WTC11 (cell line): ENCODE measurements at regions not wholly inside any gene's neighbourhood (a gene's known extent, or its start where the extent isn't known, plus 50 kb on each side); places are given as distances from the start of the nearest gene placed in this dataset.

ENCODE experiments used
- ATAC-seq: fragments of 200-7000 bp; cut with Tn5 transposase; 2 replicates; pipeline ENCODE4 v1.10.0; 2021; ENCODE audit warnings: mild to moderate bottlenecking, moderate library complexity
- CTCF ChIA-PET: fragments of 300-600 bp; sonication (Branson Sonifier 250); formaldehyde crosslinking; loops from one replicate; lab custom pipeline; 2021; ENCODE audit warnings: antibody characterized with exemption; lab: Charles Lee
- POLR2A ChIA-PET: fragments of 350-600 bp; sonication (Branson Sonifier 250); formaldehyde crosslinking; loops from one replicate; lab custom pipeline; 2021; ENCODE audit warnings: antibody characterized with exemption; lab: Charles Lee
- DNase-seq: peaks from one replicate; pipeline ENCODE4 v3.0.0; 2021; ENCODE audit warnings: low spot score
- H3K27ac Mint-ChIP-seq: 2 replicates; pipeline ENCODE4 v1.8.0; 2021; ENCODE audit warnings: mixed read lengths
- H3K27me3 Mint-ChIP-seq: 2 replicates; pipeline ENCODE4 v1.8.0; 2021; ENCODE audit warnings: low read depth, mild to moderate bottlenecking, moderate library complexity, mixed read lengths
- H3K36me3 Mint-ChIP-seq: 2 replicates; pipeline ENCODE4 v1.8.0; 2021; ENCODE audit warnings: mixed read lengths
- H3K4me1 Mint-ChIP-seq: 2 replicates; pipeline ENCODE4 v1.8.0; 2022; ENCODE audit warnings: mixed read lengths
- H3K4me3 Mint-ChIP-seq: 2 replicates; pipeline ENCODE4 v1.8.0; 2021; ENCODE audit warnings: mild to moderate bottlenecking, moderate library complexity, mixed read lengths
- H3K9me3 Mint-ChIP-seq: 2 replicates; pipeline ENCODE4 v1.8.0; 2021; ENCODE audit warnings: mixed read lengths
- E2F4 ChIP-seq: sonication (generic); formaldehyde crosslinking; IDR thresholded peaks from 2 replicates; pipeline ENCODE4 v1.8.1; 2022; ENCODE audit warnings: low read depth, mild to moderate bottlenecking, moderate library complexity, missing genetic modification reagents, borderline replicate concordance
- ELF4 ChIP-seq: sonication (generic); formaldehyde crosslinking; IDR thresholded peaks from 2 replicates; pipeline ENCODE4 v1.8.1; 2022; ENCODE audit warnings: low read depth, mild to moderate bottlenecking, moderate library complexity, missing genetic modification reagents
- ESRRA ChIP-seq: sonication (generic); formaldehyde crosslinking; IDR thresholded peaks from 2 replicates; pipeline ENCODE4 v1.8.1; 2022; ENCODE audit warnings: mild to moderate bottlenecking, missing genetic modification reagents, borderline replicate concordance
- GRHL2 ChIP-seq: fragments of 250-450 bp; sonication (Bioruptor Pico); IDR thresholded peaks from 2 replicates; pipeline ENCODE4 v1.8.0; 2022; ENCODE audit warnings: mild to moderate bottlenecking, moderate library complexity; ENCODE audit not compliant: insufficient replicate concordance, severe bottlenecking
- GTF2I ChIP-seq: fragments of 250-450 bp; sonication (Bioruptor Pico); conservative IDR thresholded peaks from 2 replicates; pipeline ENCODE4 v1.4.0; 2021; ENCODE audit warnings: mild to moderate bottlenecking
- JAZF1 ChIP-seq: fragments of 250-450 bp; sonication (Bioruptor Pico); IDR thresholded peaks from 2 replicates; pipeline ENCODE4 v1.9.0; 2021; ENCODE audit warnings: moderate library complexity, mild to moderate bottlenecking, inconsistent platforms
- NFATC4 ChIP-seq: fragments of 250-450 bp; sonication (Bioruptor Pico); IDR thresholded peaks from 2 replicates; pipeline ENCODE4 v1.9.0; 2021; ENCODE audit warnings: mild to moderate bottlenecking
- NFYB ChIP-seq: sonication (generic); formaldehyde crosslinking; conservative IDR thresholded peaks from 2 replicates; pipeline ENCODE4 v1.8.0; 2022; ENCODE audit warnings: low read depth, missing genetic modification reagents
- OVOL2 ChIP-seq: fragments of 250-450 bp; sonication (Bioruptor Pico); IDR thresholded peaks from 2 replicates; pipeline ENCODE4 v1.9.0; 2021; ENCODE audit warnings: mild to moderate bottlenecking, borderline replicate concordance
- PRRX2 ChIP-seq: fragments of 250-450 bp; sonication (Bioruptor Pico); IDR thresholded peaks from 2 replicates; pipeline ENCODE4 v1.8.0; 2021; ENCODE audit warnings: mild to moderate bottlenecking
- SMAD3 ChIP-seq: sonication (generic); formaldehyde crosslinking; IDR thresholded peaks from 2 replicates; pipeline ENCODE4 v1.8.0; 2022; ENCODE audit warnings: missing genetic modification reagents, mild to moderate bottlenecking, borderline replicate concordance
- STAT6 ChIP-seq: sonication (generic); formaldehyde crosslinking; conservative IDR thresholded peaks from 2 replicates; pipeline ENCODE4 v1.8.1; 2023; ENCODE audit warnings: mild to moderate bottlenecking, low read depth, missing genetic modification reagents, moderate library complexity
- TP53 ChIP-seq: sonication (generic); formaldehyde crosslinking; IDR thresholded peaks from 2 replicates; pipeline ENCODE4 v1.8.1; 2023; ENCODE audit warnings: mild to moderate bottlenecking, missing genetic modification reagents
- USF1 ChIP-seq: sonication (generic); formaldehyde crosslinking; IDR thresholded peaks from 2 replicates; pipeline ENCODE4 v1.8.0; 2022; ENCODE audit warnings: mild to moderate bottlenecking, missing genetic modification reagents
- ZMAT4 ChIP-seq: fragments of 250-450 bp; sonication (Bioruptor Pico); IDR thresholded peaks from 2 replicates; pipeline ENCODE4 v1.9.0; 2021; ENCODE audit warnings: mild to moderate bottlenecking
- ZNF416 ChIP-seq: fragments of 250-450 bp; sonication (Bioruptor Pico); IDR thresholded peaks from 2 replicates; pipeline ENCODE4 v1.9.0; 2021; ENCODE audit warnings: mild to moderate bottlenecking, inconsistent platforms
- TF ChIP-seq, protein P1 (sequence below): sonication (generic); formaldehyde crosslinking; IDR thresholded peaks from 2 replicates; pipeline ENCODE4 v1.8.1; 2022; ENCODE audit warnings: low read depth, missing genetic modification reagents, borderline replicate concordance
- TF ChIP-seq, protein P2 (sequence below): sonication (generic); formaldehyde crosslinking; IDR thresholded peaks from 2 replicates; pipeline ENCODE4 v1.8.0; 2023; ENCODE audit warnings: missing genetic modification reagents, mild to moderate bottlenecking, borderline replicate concordance
- TF ChIP-seq, protein P3 (sequence below): sonication (generic); formaldehyde crosslinking; conservative IDR thresholded peaks from 2 replicates; pipeline ENCODE4 v1.8.1; 2022; ENCODE audit warnings: mild to moderate bottlenecking, missing genetic modification reagents
- TF ChIP-seq, protein P4 (sequence below): sonication (generic); formaldehyde crosslinking; IDR thresholded peaks from 2 replicates; pipeline ENCODE4 v1.8.0; 2022; ENCODE audit warnings: mild to moderate bottlenecking, missing genetic modification reagents

- Mint-ChIP-seq H3K36me3 (no peaks in the 10 kb centered on the region), H3K27ac (no peak overlapping the region), H3K9me3 (peaks cover 11% of the 10 kb centered on the region), H3K4me3 (no peak overlapping the region), H3K4me1 (no peaks in the 10 kb centered on the region), H3K27me3 (no peaks in the 10 kb centered on the region)
- ATAC-seq (no peak), DNase-seq (no peak)
- ChIA-PET CTCF (no interaction called here), POLR2A (no interaction called here)
- no peak for TF ChIP-seq E2F4 (CRISPR knock-in tag)
- TF ChIP-seq PRRX2 (CRISPR knock-in tag) = no peak
- TF ChIP-seq, protein P1, sequence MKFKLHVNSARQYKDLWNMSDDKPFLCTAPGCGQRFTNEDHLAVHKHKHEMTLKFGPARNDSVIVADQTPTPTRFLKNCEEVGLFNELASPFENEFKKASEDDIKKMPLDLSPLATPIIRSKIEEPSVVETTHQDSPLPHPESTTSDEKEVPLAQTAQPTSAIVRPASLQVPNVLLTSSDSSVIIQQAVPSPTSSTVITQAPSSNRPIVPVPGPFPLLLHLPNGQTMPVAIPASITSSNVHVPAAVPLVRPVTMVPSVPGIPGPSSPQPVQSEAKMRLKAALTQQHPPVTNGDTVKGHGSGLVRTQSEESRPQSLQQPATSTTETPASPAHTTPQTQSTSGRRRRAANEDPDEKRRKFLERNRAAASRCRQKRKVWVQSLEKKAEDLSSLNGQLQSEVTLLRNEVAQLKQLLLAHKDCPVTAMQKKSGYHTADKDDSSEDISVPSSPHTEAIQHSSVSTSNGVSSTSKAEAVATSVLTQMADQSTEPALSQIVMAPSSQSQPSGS = no peak
- no peak for TF ChIP-seq JAZF1 (CRISPR knock-in tag)
- TF ChIP-seq USF1 (CRISPR knock-in tag) = no peak
- no peak for TF ChIP-seq GRHL2 (CRISPR knock-in tag)
- TF ChIP-seq ESRRA (CRISPR knock-in tag) = no peak
- TF ChIP-seq, protein P2, sequence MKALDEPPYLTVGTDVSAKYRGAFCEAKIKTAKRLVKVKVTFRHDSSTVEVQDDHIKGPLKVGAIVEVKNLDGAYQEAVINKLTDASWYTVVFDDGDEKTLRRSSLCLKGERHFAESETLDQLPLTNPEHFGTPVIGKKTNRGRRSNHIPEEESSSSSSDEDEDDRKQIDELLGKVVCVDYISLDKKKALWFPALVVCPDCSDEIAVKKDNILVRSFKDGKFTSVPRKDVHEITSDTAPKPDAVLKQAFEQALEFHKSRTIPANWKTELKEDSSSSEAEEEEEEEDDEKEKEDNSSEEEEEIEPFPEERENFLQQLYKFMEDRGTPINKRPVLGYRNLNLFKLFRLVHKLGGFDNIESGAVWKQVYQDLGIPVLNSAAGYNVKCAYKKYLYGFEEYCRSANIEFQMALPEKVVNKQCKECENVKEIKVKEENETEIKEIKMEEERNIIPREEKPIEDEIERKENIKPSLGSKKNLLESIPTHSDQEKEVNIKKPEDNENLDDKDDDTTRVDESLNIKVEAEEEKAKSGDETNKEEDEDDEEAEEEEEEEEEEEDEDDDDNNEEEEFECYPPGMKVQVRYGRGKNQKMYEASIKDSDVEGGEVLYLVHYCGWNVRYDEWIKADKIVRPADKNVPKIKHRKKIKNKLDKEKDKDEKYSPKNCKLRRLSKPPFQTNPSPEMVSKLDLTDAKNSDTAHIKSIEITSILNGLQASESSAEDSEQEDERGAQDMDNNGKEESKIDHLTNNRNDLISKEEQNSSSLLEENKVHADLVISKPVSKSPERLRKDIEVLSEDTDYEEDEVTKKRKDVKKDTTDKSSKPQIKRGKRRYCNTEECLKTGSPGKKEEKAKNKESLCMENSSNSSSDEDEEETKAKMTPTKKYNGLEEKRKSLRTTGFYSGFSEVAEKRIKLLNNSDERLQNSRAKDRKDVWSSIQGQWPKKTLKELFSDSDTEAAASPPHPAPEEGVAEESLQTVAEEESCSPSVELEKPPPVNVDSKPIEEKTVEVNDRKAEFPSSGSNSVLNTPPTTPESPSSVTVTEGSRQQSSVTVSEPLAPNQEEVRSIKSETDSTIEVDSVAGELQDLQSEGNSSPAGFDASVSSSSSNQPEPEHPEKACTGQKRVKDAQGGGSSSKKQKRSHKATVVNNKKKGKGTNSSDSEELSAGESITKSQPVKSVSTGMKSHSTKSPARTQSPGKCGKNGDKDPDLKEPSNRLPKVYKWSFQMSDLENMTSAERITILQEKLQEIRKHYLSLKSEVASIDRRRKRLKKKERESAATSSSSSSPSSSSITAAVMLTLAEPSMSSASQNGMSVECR (CRISPR knock-in tag) = no peak
- no peak for TF ChIP-seq GTF2I (CRISPR knock-in tag)
- TF ChIP-seq ELF4 (CRISPR knock-in tag) = no peak
- TF ChIP-seq NFATC4 (CRISPR knock-in tag) = no peak
These were observed 251.1 kb downstream of the HAO1 start for GRCh38 chr20:7689151-7689550.

DNA sequence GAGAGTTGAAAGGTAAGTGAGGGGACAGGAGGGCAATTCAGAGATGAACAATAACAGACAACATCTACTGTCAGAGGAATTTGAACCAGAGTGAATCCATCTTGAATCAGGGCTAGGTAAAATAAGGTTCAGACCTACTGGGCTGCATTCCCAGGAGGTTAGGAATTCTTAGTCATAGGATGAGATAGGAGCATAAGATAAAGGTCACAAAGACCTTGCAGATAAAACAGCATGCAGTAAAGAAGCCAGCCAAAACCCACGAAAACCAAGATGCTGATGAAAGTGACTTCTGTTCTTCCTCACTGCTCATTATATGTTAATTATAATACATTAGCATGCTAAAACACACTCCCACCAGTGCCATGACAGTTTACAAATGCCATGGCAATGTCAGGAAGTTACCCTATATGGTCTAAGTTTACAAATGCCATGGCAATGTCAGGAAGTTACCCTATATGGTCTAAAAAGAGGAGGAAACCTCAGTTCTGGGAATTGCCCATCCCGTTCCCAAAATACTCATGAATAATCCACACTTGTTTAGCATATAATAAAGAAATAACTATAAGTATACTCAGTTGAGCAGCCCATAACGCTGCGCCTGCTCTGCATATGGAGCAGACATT lies 248.5 kb downstream of the HAO1 start:
- Mint-ChIP-seq H3K4me1 (no peaks in the 10 kb centered on the region), H3K4me3 (no peak overlapping the region), H3K27ac (no peak overlapping the region), H3K9me3 (peaks cover 11% of the 10 kb centered on the region), H3K27me3 (no peaks in the 10 kb centered on the region), H3K36me3 (no peaks in the 10 kb centered on the region)
- DNase-seq (no peak), ATAC-seq (no peak; the same call in 1 of the 2 replicates)
- POLR2A ChIA-PET = no interaction called here
- CTCF ChIA-PET = no interaction called here
- TF ChIP-seq GRHL2 (CRISPR knock-in tag) (no peak), USF1 (CRISPR knock-in tag) (no peak), SMAD3 (CRISPR knock-in tag) (no peak), ZMAT4 (no peak), ZNF416 (CRISPR knock-in tag) (no peak), NFYB (no peak), OVOL2 (CRISPR knock-in tag) (no peak), TP53 (CRISPR knock-in tag) (no peak), STAT6 (no peak)
- TF ChIP-seq, protein P3, sequence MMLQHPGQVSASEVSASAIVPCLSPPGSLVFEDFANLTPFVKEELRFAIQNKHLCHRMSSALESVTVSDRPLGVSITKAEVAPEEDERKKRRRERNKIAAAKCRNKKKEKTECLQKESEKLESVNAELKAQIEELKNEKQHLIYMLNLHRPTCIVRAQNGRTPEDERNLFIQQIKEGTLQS = no peak
- TF ChIP-seq, protein P4, sequence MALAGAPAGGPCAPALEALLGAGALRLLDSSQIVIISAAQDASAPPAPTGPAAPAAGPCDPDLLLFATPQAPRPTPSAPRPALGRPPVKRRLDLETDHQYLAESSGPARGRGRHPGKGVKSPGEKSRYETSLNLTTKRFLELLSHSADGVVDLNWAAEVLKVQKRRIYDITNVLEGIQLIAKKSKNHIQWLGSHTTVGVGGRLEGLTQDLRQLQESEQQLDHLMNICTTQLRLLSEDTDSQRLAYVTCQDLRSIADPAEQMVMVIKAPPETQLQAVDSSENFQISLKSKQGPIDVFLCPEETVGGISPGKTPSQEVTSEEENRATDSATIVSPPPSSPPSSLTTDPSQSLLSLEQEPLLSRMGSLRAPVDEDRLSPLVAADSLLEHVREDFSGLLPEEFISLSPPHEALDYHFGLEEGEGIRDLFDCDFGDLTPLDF (CRISPR knock-in tag) = no peak
